Heart right ventricle (tissue), 16 donors: ENCODE measurements at regions not wholly inside any gene's neighbourhood (a gene's known extent, or its start where the extent isn't known, plus 50 kb on each side); places are given as distances from the start of the nearest gene placed in this dataset.

Experiments used
- ATAC-seq, 8 donors: fragments of 200-7000 bp; cut with Tn5 transposase; one replicate each; pipeline ENCODE4 v1.9.1; 2020; ENCODE audit warnings: mild to moderate bottlenecking in 8 of 8, moderate library complexity in 8 of 8, moderate number of reproducible peaks in 1 of 8
- DNase-seq, 2 donors: peaks; one replicate each; pipeline ENCODE4 v3.0.0-alpha.2; 2020
- H3K27ac ChIP-seq, 10 donors: fragments of 200-600 bp; sonication (generic) in 2 of 10; one replicate each; pipeline versions ENCODE4 v1.5.0 to v1.8.0; 2020 to 2022; ENCODE audit warnings: mild to moderate bottlenecking in 3 of 10
- H3K27me3 ChIP-seq, 7 donors: fragments of 200-600 bp; one replicate each; pipeline ENCODE4 v1.8.0; 2021 to 2022; ENCODE audit warnings: mild to moderate bottlenecking in 2 of 7
- H3K36me3 ChIP-seq, 9 donors: fragments of 200-600 bp; sonication (generic) in 1 of 9; one replicate each; pipeline versions ENCODE4 v1.5.0 to v1.8.0; 2020 to 2022; ENCODE audit warnings: mild to moderate bottlenecking in 2 of 9
- H3K4me1 ChIP-seq, 9 donors: fragments of 200-600 bp; sonication (generic) in 1 of 9; one replicate each; pipeline versions ENCODE4 v1.5.0 to v1.8.0; 2020 to 2022; ENCODE audit warnings: mild to moderate bottlenecking in 4 of 9
- H3K4me3 ChIP-seq, 10 donors: fragments of 200-600 bp; sonication (generic) in 2 of 10; one replicate each; pipeline versions ENCODE4 v1.5.0 to v1.8.0; 2020 to 2022; ENCODE audit warnings: mild to moderate bottlenecking in 7 of 10, moderate library complexity in 2 of 10
- H3K9me3 ChIP-seq, 11 donors: fragments of 200-600 bp in 10 of 11; sonication (generic) in 2 of 11; one replicate each; pipeline versions ENCODE4 v1.5.0 to v1.8.0; 2013 to 2022; ENCODE audit warnings: mild to moderate bottlenecking in 2 of 11, control low read depth in 1 of 11, moderate library complexity in 1 of 11
- CTCF ChIP-seq, 9 donors: fragments of 200-600 bp; sonication (generic) in 2 of 9; IDR thresholded peaks; one replicate each; pipeline versions ENCODE4 v1.5.0 to v1.8.0; 2021 to 2022; ENCODE audit warnings: antibody characterized with exemption in 9 of 9, mild to moderate bottlenecking in 5 of 9, moderate library complexity in 1 of 9
- WGBS, 2 donors: extraction: QIAGEN DNeasy Blood & Tissue Kit; methylation state at CpG; one replicate each; pipeline ENCODE4 v1.1.7; 2013; ENCODE audit warnings: inconsistent platforms in 1 of 2; 5-methylcytosine and 5-hydroxymethylcytosine counted together
- intact Hi-C, 10 donors: fragments of 100-400 bp; cut with DNase I; formaldehyde crosslinking; loops; one replicate each; pipeline versions ENCODE4 v1.11.1 to v1.14.2; 2022
- donor health status: Arrhythmogenic right ventricular cardiomyopathy.
- donor health status: ischemic (EF 13 %, LVEDD 7.1; RV severe dilation, severe dysfunction).
- donor health status: healthy with polysubstance abuse.
- donor health status: DM: no; HTN: yes; CAD: no.
- donor health status: DM: no; HTN: no; CAD: no.
- donor health status: ischemic (EF 25% LVEDD 6.9; RV normal size, moderate dysfunction).
- donor health status: ischemic (EF 25% LVEDD 5.7; RV mildly dilated, moderate dysfunction).
- donor health status: healthy.
- donor health status: DM: yes; HTN: yes; CAD: no.
- donor health status: Ischemic cardiomyopathy.
- donor health status: ischemic (EF 35%, LVEDD 5.7; RV mildly dilated, moderate dysfunction).
- donor health status: nonischemic (EF 11% LVEDD 7.7; RV severe dilation, severe dysfunction).
- donor health status: DM: yes; HTN: yes; CAD: no.
- donor health status: PGD.
- donor health status: ischemic (EF 29% LVEDD 5.4; RV normal size, mild dysfunction).
- donor health status: nonischemic (EF 23%, LVEDD 6.1; RV moderate dilation, normal function).

- DNase-seq (no peak), ATAC-seq (no peak)
- Histone ChIP-seq H3K27ac (no peak overlapping the region), H3K4me3 (no peak overlapping the region), H3K27me3 (no peaks in the 10 kb centered on the region), H3K4me1 (no peaks in the 10 kb centered on the region), H3K36me3 (no peaks in the 10 kb centered on the region), H3K9me3 (no peaks in the 10 kb centered on the region)
- intact Hi-C loops = no loop called here
- no peak for TF ChIP-seq CTCF (IDR thresholded peaks at IDR 0.05)
- WGBS, 2 donors = 86 to 92% methylated on average over 4 of the region's 4 CpGs
Observed at GRCh38 chr2:143905587-143905986, 614.3 kb downstream of the ZEB2 start.

GRCh38 chr2:143903172-143903856 lies 616.6 kb downstream of the ZEB2 start:
- Histone ChIP-seq H3K4me1 (no peaks in the 10 kb centered on the region), H3K27ac (no peak overlapping the region), H3K9me3 (no peaks in the 10 kb centered on the region), H3K4me3 (no peak overlapping the region), H3K27me3 (no peaks in the 10 kb centered on the region), H3K36me3 (no peaks in the 10 kb centered on the region)
- WGBS, 2 donors = 68 to 73% methylated on average over 5 of the region's 5 CpGs
- no peak for ATAC-seq
- no peak for DNase-seq
- intact Hi-C loops = no loop called here
- no peak for TF ChIP-seq CTCF (IDR thresholded peaks at IDR 0.05)

GRCh38 chr2:143901185-143901842 lies 618.6 kb downstream of the ZEB2 start:
- Histone ChIP-seq H3K27me3 (no peaks in the 10 kb centered on the region), H3K36me3 (no peaks in the 10 kb centered on the region), H3K27ac (no peak overlapping the region), H3K4me3 (no peak overlapping the region), H3K9me3 (no peaks in the 10 kb centered on the region), H3K4me1 (no peaks in the 10 kb centered on the region)
- 91 to 94% methylated on average over 4 of the region's 4 CpGs for WGBS, 2 donors
- intact Hi-C loops = no loop called here
- no peak for DNase-seq
- no peak for TF ChIP-seq CTCF (IDR thresholded peaks at IDR 0.05)
- no peak for ATAC-seq

- Histone ChIP-seq H3K9me3 (no peaks in the 10 kb centered on the region), H3K27ac (no peak overlapping the region), H3K36me3 (no peaks in the 10 kb centered on the region), H3K4me1 (no peaks in the 10 kb centered on the region), H3K27me3 (no peaks in the 10 kb centered on the region), H3K4me3 (no peak overlapping the region)
- intact Hi-C loops = no loop called here
- DNase-seq (no peak), ATAC-seq (no peak)
- TF ChIP-seq CTCF (IDR thresholded peaks at IDR 0.05) = no peak
- 80 to 91% methylated on average over 4 of the region's 4 CpGs for WGBS, 2 donors
Observed at GRCh38 chr2:143899987-143900386, 619.9 kb downstream of the ZEB2 start.
